Body of pancreas (tissue), 4 donors: ENCODE measurements at regions not wholly inside any gene's neighbourhood (a gene's known extent, or its start where the extent isn't known, plus 50 kb on each side); places are given as distances from the start of the nearest gene placed in this dataset.

Source experiments
- ATAC-seq: fragments of 150-250 bp; one replicate; pipeline ENCODE4 v1.9.1; 2016
- DNase-seq, 4 donors: peaks; one replicate each; pipeline ENCODE4 v3.0.0-alpha.2; 2019
- H3K27ac ChIP-seq, 4 donors: fragments of 200-600 bp; sonication (generic); 1 replicate in 3 of 4; 2 replicates in 1 of 4; pipeline versions ENCODE4 v1.5.1 to v1.6.1; 2016 to 2019; ENCODE audit warnings: mild to moderate bottlenecking in 1 of 4, mixed read lengths in 1 of 4, moderate library complexity in 1 of 4
- H3K27me3 ChIP-seq, 2 donors: fragments of 200-600 bp; sonication (generic); one replicate each; pipeline ENCODE4 v1.6.0; 2016; ENCODE audit warnings: mild to moderate bottlenecking in 1 of 2
- H3K36me3 ChIP-seq, 2 donors: fragments of 200-600 bp; sonication (generic); replicated peaks in 1 of 2; 2 replicates each; pipeline ENCODE4 v1.5.1; 2016; ENCODE audit warnings: low read depth in 2 of 2; ENCODE audit not compliant: insufficient read depth in 1 of 2
- H3K4me1 ChIP-seq: fragments of 200-600 bp; sonication (generic); one replicate; pipeline ENCODE4 v1.6.0; 2016
- H3K4me3 ChIP-seq, 2 donors: fragments of 200-600 bp; sonication (generic); 1 replicate in 1 of 2; 2 replicates in 1 of 2; pipeline ENCODE4 v1.5.1; 2016 to 2019
- H3K9me3 ChIP-seq, 3 donors: fragments of 200-600 bp; sonication (generic); 1 replicate in 2 of 3; 2 replicates in 1 of 3; pipeline ENCODE4 v1.5.1; 2016
- CTCF ChIP-seq, 7 experiments: fragments of 450-650 bp in 4 of 7; fragments of 200-600 bp in 3 of 7; sonication (generic) in 3 of 7; IDR thresholded peaks; one replicate each; pipeline ENCODE4 v1.5.1; 2016 to 2019; ENCODE audit warnings: antibody characterized with exemption in 7 of 7
- POLR2A ChIP-seq, 3 donors: fragments of 450-650 bp; IDR thresholded peaks; one replicate each; pipeline ENCODE4 v1.6.1; 2016; ENCODE audit warnings: antibody characterized with exemption in 3 of 3, mild to moderate bottlenecking in 2 of 3
- WGBS, 2 donors: methylation state at CpG; one replicate each; pipeline ENCODE4 v1.1.5; 2017; 5-methylcytosine and 5-hydroxymethylcytosine counted together
- intact Hi-C: fragments of 100-400 bp; cut with DNase I; formaldehyde crosslinking; loops from one replicate; pipeline ENCODE4 v1.15.1; 2023

DNA sequence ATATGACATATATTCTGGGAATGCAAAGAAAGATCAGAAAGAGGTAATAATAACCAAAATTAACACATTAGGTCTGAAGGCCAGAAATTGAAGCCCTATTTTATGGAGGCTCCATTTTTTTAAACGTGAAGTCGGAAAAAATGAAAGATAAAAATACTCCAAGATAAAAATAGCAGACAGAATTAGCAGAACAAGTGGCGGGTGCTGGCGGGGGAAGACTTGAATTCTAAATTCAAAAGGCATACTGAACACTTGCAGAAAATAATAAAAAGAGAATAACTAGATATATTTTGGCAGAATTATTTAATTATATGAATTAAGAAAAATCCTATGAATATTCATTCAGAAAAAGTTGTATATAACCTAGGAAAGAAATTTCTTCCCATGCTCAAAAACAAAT is 543.7 kb upstream of the ACO1 start:
- no peak for ATAC-seq
- Histone ChIP-seq H3K27ac (no peak overlapping the region), H3K27me3 (no peaks in the 10 kb centered on the region), H3K4me3 (no peak overlapping the region), H3K9me3 (no peaks in the 10 kb centered on the region), H3K36me3 (no peaks in the 10 kb centered on the region), H3K4me1 (no peaks in the 10 kb centered on the region)
- no peak for TF ChIP-seq CTCF (IDR thresholded peaks at IDR 0.05)
- no peak for TF ChIP-seq POLR2A (IDR thresholded peaks at IDR 0.05)
- WGBS, 2 donors = 49 to 72% methylated on average over 4 of the region's 4 CpGs
- DNase-seq = no peak
- intact Hi-C loops = no loop called here

GRCh38 chr9:31847963-31848362 is 536.5 kb upstream of the ACO1 start:
- Histone ChIP-seq H3K4me3 (no peak overlapping the region), H3K36me3 (no peaks in the 10 kb centered on the region), H3K4me1 (no peaks in the 10 kb centered on the region), H3K9me3 (no peaks in the 10 kb centered on the region), H3K27me3 (no peaks in the 10 kb centered on the region), H3K27ac (no peak overlapping the region)
- WGBS, 2 donors = 68 to 90% methylated on average over 1 of the region's 1 CpG
- DNase-seq (no peak), ATAC-seq (no peak)
- TF ChIP-seq POLR2A (IDR thresholded peaks at IDR 0.05) (no peak), CTCF (IDR thresholded peaks at IDR 0.05) (no peak)
- intact Hi-C loops = no loop called here

- Histone ChIP-seq H3K4me3 (no peak overlapping the region), H3K9me3 (no peaks in the 10 kb centered on the region), H3K4me1 (no peaks in the 10 kb centered on the region), H3K27ac (no peak overlapping the region), H3K27me3 (no peaks in the 10 kb centered on the region), H3K36me3 (no peaks in the 10 kb centered on the region)
- DNase-seq (no peak), ATAC-seq (peak; percentile 33)
- WGBS, 2 donors = 67 to 78% methylated on average over 19 of the region's 19 CpGs
- intact Hi-C loops = no loop called here
- TF ChIP-seq CTCF (IDR thresholded peaks at IDR 0.05) (no peak), POLR2A (IDR thresholded peaks at IDR 0.05) (no peak)
These were observed 535.7 kb upstream of the ACO1 start for GRCh38 chr9:31848505-31849285.

- intact Hi-C loops = no loop called here
These were observed 530.3 kb upstream of the ACO1 start for GRCh38 chr9:31854187-31854586.

More at GRCh38 chr9:31854187-31854586, 530.3 kb upstream of the ACO1 start:
- ATAC-seq (no peak), DNase-seq (no peak)
- Histone ChIP-seq H3K27me3 (no peaks in the 10 kb centered on the region), H3K4me3 (no peak overlapping the region), H3K27ac (no peak overlapping the region), H3K9me3 (no peaks in the 10 kb centered on the region), H3K4me1 (no peaks in the 10 kb centered on the region), H3K36me3 (no peaks in the 10 kb centered on the region)
- no peak for TF ChIP-seq POLR2A (IDR thresholded peaks at IDR 0.05)
- TF ChIP-seq CTCF (IDR thresholded peaks at IDR 0.05) = no peak
- WGBS, 2 donors = 67 to 70% methylated on average over 3 of the region's 3 CpGs
